Suppressor macrophage (primary cell): ENCODE measurements at regions not wholly inside any gene's neighbourhood (a gene's known extent, or its start where the extent isn't known, plus 50 kb on each side); places are given as distances from the start of the nearest gene placed in this dataset.
"Not testable (repeated sequence)": the region's sequence is repeated elsewhere in the genome, so short reads cannot be mapped to it uniquely, and the experiment has no call there.

Experiments
- DNase-seq, 4 experiments: peaks; one replicate each; pipeline ENCODE4 v3.0.0-alpha.2; 2020 to 2022

- DNase-seq: no peak
Measured at GRCh38 chr10:91745090-91745831, 53.0 kb upstream of the TNKS2 start.

DNA sequence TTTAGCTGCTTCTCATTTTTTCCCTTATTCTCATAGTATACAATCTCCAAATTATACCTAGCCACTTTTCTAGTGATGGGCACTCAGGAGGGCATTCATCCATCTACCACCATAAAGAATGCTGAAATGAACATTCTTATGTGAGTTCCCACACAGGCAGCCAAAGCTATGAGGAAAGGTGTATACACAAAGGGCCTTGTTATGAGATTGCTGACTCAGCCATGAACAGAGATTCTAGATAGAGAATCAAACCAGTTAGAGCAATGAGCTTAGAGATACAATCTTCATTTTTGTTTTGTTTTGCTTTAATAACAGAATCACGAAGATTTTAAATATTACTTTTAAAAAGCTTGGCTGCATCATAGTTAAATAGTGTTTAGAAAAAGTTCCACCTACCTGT lies 54.8 kb upstream of the TNKS2 start:
- DNase-seq: no peak

- DNase-seq: no peak
Measured at GRCh38 chr10:91742229-91742628, 56.0 kb upstream of the TNKS2 start.

DNA sequence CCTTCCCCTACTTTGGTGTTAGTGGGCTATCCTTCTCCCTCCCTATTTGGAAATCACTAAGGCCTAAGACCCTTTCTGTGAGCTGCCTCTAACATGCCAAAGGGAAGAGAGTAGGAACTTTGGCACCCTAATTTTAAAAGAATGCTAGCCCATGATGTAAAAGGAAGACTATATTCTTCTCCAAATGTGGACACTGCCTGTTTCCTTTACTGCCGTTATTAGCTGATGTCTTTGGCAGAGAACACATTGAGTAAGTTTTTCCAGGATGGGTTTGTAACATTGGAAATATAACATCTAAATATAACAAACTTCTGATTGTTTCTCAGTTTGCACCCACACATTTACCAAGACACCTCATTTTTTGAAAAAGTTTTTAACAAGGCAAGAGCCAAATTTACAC lies 56.9 kb upstream of the TNKS2 start:
- DNase-seq: no peak

- DNase-seq: no peak
Measured at GRCh38 chr10:91740353-91740924, 57.8 kb upstream of the TNKS2 start.

DNA sequence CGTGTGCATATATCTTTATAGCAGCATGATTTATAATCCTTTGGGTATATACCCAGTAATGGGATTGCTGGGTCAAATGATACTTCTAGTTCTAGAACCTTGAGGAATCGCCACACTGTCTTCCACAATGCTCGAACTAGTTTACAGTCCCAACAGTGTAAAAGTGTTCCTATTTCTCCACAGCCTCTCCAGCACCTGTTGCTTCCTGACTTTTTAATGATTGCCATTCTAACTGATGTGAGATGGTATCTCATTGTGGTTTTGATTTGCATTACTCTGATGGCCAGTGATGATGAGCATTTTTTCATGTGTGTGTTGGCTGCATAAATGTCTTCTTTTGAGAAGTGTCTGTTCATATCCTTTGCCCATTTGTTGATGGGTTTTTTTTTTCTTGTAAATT lies 66.0 kb upstream of the TNKS2 start:
- DNase-seq: not testable (repeated sequence)

DNA sequence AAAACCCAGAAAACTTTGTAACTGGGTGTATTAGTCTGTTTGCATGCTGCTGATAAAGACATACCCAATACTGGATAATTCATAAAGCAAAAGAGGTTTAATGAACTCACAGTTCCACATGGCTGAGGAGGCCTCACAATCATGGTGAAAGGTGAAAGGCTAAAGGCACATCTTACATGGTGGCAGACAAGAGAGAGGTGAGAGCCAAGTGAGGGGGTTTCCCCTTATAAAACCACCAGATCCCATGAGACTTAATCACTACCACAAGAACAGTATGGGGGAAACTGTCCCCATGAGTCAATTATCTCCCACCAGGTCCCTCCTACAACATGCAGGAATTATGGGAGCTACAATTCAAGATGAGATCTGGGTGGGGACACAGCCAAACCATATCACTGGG lies 68.9 kb upstream of the TNKS2 start:
- not testable (repeated sequence) for DNase-seq

DNA sequence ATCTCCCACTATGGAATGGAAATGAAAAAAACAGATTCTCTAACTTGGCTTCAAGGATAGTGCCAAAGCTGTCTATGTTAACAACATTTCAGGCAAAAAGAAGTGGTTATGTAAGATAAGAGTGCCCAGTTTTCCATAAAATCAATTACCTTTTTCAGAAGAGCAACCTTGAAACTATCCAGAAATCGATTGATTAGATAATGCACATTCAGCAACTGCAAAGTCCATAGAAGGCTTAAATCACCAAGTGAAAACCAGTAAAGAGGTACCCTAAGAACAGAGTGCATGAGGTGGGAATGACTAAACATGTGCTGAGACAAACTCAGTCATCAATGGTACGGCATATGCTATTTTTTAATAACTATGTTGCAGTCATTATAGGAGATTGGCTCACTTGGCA lies 71.9 kb upstream of the TNKS2 start:
- DNase-seq: no peak

DNA sequence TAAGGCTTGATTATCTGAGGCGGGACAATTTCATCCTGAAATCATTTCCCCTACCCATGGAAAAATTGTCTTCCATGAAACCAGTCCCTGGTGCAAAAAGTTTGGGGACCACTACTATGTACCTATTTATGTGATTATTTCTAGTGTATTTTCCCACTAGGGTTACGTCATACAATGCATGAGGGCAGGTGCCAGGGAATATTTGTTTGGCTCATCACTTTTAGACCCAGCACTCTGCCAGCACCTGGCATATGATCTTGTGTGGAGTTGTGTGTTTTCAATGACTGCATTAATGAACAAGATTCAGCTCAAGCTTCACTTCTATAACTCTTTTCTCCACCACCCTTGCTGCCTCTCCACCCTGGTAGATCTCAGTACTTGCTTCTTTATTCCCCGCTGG lies 73.3 kb upstream of the TNKS2 start:
- DNase-seq: no peak

DNA sequence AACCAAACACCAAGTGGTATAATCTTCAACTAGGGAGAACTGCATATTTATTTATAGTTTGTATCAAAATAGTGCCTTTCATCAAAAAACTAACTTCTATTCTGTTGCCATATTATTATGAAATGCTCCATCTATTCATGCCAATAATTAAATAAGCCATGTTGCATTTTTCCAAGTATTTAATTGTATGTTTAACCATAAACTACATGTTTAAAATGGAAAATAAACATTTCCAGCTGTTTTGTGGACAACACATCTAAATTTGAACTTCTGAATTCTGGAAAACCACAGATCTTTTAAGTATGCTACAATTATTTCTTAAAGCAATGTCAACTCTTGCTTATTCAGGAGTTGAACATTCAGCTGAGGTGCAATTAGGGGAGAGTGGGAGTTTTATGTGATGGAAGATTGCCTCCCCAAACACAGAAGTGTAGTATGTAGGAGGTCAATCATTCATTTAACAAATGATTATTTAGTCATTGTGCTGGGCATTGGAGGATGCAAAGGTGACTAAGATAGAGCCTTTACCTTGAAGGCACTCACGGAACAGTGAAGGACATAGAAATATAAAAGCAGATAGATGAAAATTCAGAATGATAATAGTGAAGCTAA lies 80.7 kb upstream of the PPP1R3C start:
- no peak for DNase-seq

DNA sequence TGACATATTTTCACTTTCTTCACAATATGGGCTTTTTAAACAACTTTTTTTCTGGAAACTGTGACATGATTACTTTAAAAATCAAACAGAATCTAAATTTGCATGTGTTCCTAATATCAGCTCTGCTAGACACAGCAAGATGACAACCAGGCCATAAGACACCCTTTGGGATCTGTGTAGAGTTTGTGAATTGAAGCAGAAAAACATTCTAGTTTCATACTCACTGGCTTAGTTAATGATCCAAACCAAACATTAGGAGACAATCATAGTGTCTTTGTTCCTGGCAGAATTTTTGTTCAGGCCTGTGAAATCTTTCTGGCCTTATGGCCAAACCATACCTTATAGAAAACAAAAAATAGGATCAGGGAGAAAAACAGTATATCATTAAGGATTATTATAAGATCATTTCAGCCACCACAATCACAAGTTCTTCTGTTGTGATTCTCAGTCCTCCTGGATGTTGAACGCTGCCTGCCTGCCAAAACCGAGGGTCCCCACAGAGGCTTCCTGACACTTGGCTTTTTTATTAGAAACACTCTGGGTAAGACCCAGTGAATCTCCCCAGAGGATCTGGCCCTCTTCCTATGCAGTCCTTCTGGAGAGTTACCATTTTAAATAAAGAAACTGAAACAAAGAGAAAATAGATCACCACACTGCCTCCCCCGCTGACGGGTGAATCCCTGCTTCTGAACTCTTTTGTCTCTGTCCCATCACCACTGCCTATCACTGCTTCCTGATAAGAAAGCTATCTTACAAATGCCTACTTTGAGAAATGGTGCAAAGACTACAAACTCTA lies 79.2 kb upstream of the PPP1R3C start:
- no peak for DNase-seq

DNA sequence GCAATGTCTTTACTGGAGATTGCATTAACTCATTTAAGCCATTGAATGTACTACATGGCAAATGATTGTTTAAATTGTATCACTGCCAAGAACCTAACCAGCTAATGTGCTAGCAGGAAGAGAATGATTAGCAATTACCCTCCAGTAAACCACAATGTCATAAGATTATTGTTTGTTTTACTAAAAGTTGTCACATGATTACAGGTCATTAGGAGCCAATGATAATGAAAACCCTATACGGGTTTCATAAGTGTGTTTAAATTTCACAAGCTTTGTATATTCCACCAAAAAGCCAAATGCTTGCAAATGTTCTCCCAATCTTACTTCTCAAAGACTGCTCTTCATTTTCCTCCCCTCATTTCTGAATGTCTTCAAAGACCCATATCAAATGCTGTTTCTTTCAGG lies 76.5 kb upstream of the PPP1R3C start:
- no peak for DNase-seq

DNA sequence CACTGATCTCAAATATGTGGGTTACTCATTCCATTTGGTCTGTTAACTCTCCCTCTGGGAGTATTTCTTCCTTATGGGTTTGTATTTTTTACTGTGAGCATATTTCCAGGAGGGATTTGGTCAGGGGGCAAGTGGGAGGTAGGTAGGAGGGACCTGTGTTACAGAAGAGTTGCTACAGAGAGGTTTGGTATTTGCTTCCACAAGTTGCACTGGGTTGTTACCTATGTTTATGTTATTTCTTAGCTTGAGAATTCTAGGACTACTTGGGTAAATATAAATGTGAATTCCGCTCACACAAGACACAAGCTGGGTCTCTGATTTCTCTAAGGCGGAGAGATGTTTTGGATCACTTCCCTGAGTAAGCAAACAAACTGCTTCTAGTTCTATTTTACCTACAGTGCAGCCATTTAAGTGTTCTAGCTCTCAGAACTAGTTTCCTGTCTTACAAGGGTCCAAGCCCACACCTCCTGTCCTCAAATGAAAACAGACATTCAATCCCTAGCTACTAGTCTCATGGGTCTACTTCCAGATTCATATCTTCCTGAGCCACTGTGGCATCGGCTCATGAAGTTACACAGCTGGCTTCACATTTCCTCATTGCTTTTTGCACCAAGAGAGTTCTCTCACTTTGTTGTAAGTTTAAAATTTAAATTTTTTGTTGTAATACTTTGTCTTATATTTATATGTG lies 75.4 kb upstream of the PPP1R3C start:
- DNase-seq: no peak

GRCh38 chr10:91707236-91707635 lies 74.4 kb upstream of the PPP1R3C start:
- no peak for DNase-seq

GRCh38 chr10:91705948-91706670 lies 73.2 kb upstream of the PPP1R3C start:
- no peak for DNase-seq

DNA sequence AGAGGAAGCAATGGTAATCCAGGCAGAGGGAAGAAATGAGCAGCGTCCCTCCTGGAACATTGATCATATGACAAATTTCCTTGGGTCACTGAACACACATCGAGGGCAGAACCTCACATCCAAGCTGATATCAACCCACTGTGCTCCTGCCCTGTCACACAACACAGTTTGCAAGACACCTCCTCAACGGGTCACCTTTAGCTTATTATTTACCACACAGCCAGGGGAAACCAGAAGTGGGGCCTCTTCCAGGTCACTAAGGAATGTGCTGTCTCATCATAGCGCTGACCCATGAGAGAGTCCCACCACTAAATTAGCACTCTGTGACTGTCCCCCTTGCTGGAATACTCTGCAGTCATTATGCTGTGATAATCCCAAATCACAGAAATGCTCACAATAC lies 69.7 kb upstream of the PPP1R3C start:
- DNase-seq: no peak

DNA sequence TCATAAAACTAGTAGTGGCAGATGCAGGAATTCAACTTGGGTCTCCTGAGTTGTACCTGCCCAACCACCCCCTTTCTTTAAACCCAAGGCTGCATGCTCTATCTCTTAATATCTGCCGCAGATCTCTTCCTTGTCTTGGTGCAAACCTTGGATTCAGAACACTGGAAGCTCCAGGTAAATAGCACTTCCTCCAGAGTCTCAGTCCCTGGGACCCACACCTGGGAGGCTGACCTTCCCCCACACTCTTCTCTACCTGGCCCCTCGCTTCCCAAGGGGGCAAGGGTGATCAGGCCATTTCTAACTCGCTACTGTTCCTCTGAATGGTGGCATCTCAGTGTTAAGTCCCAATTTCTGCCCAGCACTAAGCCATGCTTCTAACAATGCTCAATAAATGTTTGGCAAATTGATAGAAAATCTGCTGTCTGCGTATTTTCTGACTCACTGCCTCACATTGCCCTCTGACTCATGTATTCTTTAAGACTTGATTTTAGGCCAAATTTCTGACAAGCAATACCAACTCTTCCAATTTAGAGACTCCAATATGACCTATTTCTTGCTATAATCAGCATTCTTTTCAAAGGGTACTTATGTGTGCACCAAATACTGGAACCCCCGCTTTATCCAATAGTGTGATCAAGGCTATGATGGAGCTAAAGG lies 68.0 kb upstream of the PPP1R3C start:
- DNase-seq: no peak

DNA sequence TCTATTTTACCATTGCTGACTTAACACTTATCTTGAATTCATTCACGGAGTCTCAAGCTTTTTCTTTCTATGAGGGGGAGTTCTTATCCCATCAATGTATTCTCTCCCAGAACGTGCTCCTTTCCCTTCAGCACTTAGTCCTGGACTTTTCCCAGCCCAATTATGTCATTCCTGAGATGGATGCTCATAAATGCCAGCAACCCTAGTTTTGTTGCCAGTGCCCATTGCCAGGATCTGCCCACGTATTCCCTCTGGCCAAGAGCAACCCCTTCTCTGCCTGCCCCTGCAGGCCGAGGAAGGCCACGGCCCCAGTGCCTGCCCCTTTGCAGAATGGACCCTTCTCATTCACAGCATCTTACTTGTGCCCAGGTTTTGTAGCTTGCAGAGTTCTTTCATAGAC lies 67.4 kb upstream of the PPP1R3C start:
- no peak for DNase-seq

GRCh38 chr10:91698258-91698657 lies 65.4 kb upstream of the PPP1R3C start:
- DNase-seq: no peak

GRCh38 chr10:91694170-91694794 lies 61.4 kb upstream of the PPP1R3C start:
- DNase-seq: peak; percentile 18 to 63 (median 32)

- DNase-seq: no peak
Measured at GRCh38 chr10:91691981-91692380, 59.1 kb upstream of the PPP1R3C start.
